IMR-90 (cell line): ENCODE measurements at regions not wholly inside any gene's neighbourhood (a gene's known extent, or its start where the extent isn't known, plus 50 kb on each side); places are given as distances from the start of the nearest gene placed in this dataset.

Experiments used
- BHLHE40 ChIP-seq: fragments of 150-350 bp; IDR thresholded peaks from 2 replicates; pipeline ENCODE4 v1.6.1; 2016; ENCODE audit warnings: mild to moderate bottlenecking, low read depth, low read length
- CEBPB ChIP-seq: IDR thresholded peaks from 2 replicates; pipeline ENCODE4 v1.6.1; 2012; ENCODE audit warnings: low read depth, low read length, improper control_type of control experiment
- MAFK ChIP-seq: IDR thresholded peaks from 2 replicates; pipeline ENCODE4 v1.6.1; 2012; ENCODE audit warnings: low read depth, low read length, improper control_type of control experiment
- MAZ ChIP-seq: IDR thresholded peaks from 2 replicates; pipeline ENCODE4 v1.6.1; 2012; ENCODE audit warnings: low read depth, mild to moderate bottlenecking, low read length, improper control_type of control experiment, moderate library complexity, borderline replicate concordance
- POLR2A ChIP-seq: IDR thresholded peaks from 2 replicates; pipeline ENCODE4 v1.6.1; 2012; ENCODE audit warnings: mild to moderate bottlenecking, low read depth, low read length
- RFX5 ChIP-seq: IDR thresholded peaks from 2 replicates; pipeline ENCODE4 v1.8.0; 2012; ENCODE audit warnings: low read depth, mild to moderate bottlenecking, low read length, moderate library complexity
- SMC3 ChIP-seq: fragments of 150-350 bp; IDR thresholded peaks from 2 replicates; pipeline ENCODE4 v1.6.1; 2016; ENCODE audit warnings: low read depth, mild to moderate bottlenecking, antibody characterized with exemption, low read length, moderate library complexity
- TF ChIP-seq, protein P1 (sequence below): conservative IDR thresholded peaks from 2 replicates; pipeline ENCODE4 v1.5.1; 2012; ENCODE audit warnings: mild to moderate bottlenecking, low read depth, low read length, improper control_type of control experiment
- TF ChIP-seq, protein P2 (sequence below): fragments of 150-350 bp; IDR thresholded peaks from 2 replicates; pipeline ENCODE4 v1.6.1; 2017; ENCODE audit warnings: mild to moderate bottlenecking, antibody characterized with exemption, low read length, low read depth
- TF ChIP-seq, protein P3 (sequence below): fragments of 150-350 bp; IDR thresholded peaks from 2 replicates; pipeline ENCODE4 v1.6.1; 2016; ENCODE audit warnings: low read depth, mild to moderate bottlenecking, low read length, moderate library complexity, borderline replicate concordance

- no peak for TF ChIP-seq POLR2A
- TF ChIP-seq, protein P1, sequence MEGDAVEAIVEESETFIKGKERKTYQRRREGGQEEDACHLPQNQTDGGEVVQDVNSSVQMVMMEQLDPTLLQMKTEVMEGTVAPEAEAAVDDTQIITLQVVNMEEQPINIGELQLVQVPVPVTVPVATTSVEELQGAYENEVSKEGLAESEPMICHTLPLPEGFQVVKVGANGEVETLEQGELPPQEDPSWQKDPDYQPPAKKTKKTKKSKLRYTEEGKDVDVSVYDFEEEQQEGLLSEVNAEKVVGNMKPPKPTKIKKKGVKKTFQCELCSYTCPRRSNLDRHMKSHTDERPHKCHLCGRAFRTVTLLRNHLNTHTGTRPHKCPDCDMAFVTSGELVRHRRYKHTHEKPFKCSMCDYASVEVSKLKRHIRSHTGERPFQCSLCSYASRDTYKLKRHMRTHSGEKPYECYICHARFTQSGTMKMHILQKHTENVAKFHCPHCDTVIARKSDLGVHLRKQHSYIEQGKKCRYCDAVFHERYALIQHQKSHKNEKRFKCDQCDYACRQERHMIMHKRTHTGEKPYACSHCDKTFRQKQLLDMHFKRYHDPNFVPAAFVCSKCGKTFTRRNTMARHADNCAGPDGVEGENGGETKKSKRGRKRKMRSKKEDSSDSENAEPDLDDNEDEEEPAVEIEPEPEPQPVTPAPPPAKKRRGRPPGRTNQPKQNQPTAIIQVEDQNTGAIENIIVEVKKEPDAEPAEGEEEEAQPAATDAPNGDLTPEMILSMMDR = no peak
- TF ChIP-seq, protein P2, sequence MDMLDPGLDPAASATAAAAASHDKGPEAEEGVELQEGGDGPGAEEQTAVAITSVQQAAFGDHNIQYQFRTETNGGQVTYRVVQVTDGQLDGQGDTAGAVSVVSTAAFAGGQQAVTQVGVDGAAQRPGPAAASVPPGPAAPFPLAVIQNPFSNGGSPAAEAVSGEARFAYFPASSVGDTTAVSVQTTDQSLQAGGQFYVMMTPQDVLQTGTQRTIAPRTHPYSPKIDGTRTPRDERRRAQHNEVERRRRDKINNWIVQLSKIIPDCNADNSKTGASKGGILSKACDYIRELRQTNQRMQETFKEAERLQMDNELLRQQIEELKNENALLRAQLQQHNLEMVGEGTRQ = no peak
- no peak for TF ChIP-seq CEBPB
- TF ChIP-seq BHLHE40 = no peak
- TF ChIP-seq SMC3 = no peak
- no peak for TF ChIP-seq MAFK
- no peak for TF ChIP-seq RFX5
- TF ChIP-seq, protein P3, sequence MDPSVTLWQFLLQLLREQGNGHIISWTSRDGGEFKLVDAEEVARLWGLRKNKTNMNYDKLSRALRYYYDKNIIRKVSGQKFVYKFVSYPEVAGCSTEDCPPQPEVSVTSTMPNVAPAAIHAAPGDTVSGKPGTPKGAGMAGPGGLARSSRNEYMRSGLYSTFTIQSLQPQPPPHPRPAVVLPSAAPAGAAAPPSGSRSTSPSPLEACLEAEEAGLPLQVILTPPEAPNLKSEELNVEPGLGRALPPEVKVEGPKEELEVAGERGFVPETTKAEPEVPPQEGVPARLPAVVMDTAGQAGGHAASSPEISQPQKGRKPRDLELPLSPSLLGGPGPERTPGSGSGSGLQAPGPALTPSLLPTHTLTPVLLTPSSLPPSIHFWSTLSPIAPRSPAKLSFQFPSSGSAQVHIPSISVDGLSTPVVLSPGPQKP = no peak
- TF ChIP-seq MAZ = no peak
Observed at GRCh38 chr5:84546686-84547085, 162.0 kb upstream of the EDIL3 start.
